HG03175 (cell line): ENCODE measurements at regions not wholly inside any gene's neighbourhood (a gene's known extent, or its start where the extent isn't known, plus 50 kb on each side); places are given as distances from the start of the nearest gene placed in this dataset.
"Not testable (repeated sequence)": the region's sequence is repeated elsewhere in the genome, so short reads cannot be mapped to it uniquely, and the experiment has no call there.

Experiments
- ATAC-seq: cut with Tn5 transposase; IDR thresholded peaks from one replicate; pipeline ENCODE4 v1.9.1; 2021; ENCODE audit warnings: mild to moderate bottlenecking, moderate library complexity; ENCODE audit not compliant: unreplicated experiment

- ATAC-seq: not testable (repeated sequence)
Measured at GRCh38 chr12:131229079-131229425, 275.3 kb downstream of the ADGRD1 start.

GRCh38 chr12:131229426-131230339, 276.0 kb downstream of the ADGRD1 start:
- no peak for ATAC-seq

GRCh38 chr12:131230340-131231031, 276.8 kb downstream of the ADGRD1 start:
- ATAC-seq: no peak

GRCh38 chr12:131231032-131231980, 277.6 kb downstream of the ADGRD1 start:
- ATAC-seq: no peak

- ATAC-seq: no peak
Measured at GRCh38 chr12:131232036-131232435, 278.3 kb downstream of the ADGRD1 start.

- ATAC-seq: not testable (repeated sequence)
Measured at GRCh38 chr12:131232872-131233271, 279.2 kb downstream of the ADGRD1 start.

- not testable (repeated sequence) for ATAC-seq
Measured at GRCh38 chr12:131233850-131234789, 280.4 kb downstream of the ADGRD1 start.

- ATAC-seq: not testable (repeated sequence)
Measured at GRCh38 chr12:131234841-131235271, 281.1 kb downstream of the ADGRD1 start.

- ATAC-seq: no peak
Measured at GRCh38 chr12:131235871-131236271, 282.2 kb downstream of the ADGRD1 start.

GRCh38 chr12:131239384-131240094, 285.8 kb downstream of the ADGRD1 start:
- peak; percentile 45 for ATAC-seq

GRCh38 chr12:131241517-131241916, 287.8 kb downstream of the ADGRD1 start:
- no peak for ATAC-seq

GRCh38 chr12:131242741-131243496, 289.2 kb downstream of the ADGRD1 start:
- ATAC-seq: no peak

- ATAC-seq: not testable (repeated sequence)
Measured at GRCh38 chr12:131244157-131244688, 290.5 kb downstream of the ADGRD1 start.

- not testable (repeated sequence) for ATAC-seq
Measured at GRCh38 chr12:131245161-131245560, 291.5 kb downstream of the ADGRD1 start.

- ATAC-seq: no peak
Measured at GRCh38 chr12:131245564-131246355, 292.1 kb downstream of the ADGRD1 start.

- ATAC-seq: not testable (repeated sequence)
Measured at GRCh38 chr12:131247026-131247725, 293.5 kb downstream of the ADGRD1 start.

GRCh38 chr12:131247875-131248274, 294.2 kb downstream of the ADGRD1 start:
- not testable (repeated sequence) for ATAC-seq
